ENCODE measurements at regions not wholly inside any gene's neighbourhood (a gene's known extent, or its start where the extent isn't known, plus 50 kb on each side); places are given as distances from the start of the nearest gene placed in this dataset.

GRCh38 chr12:74415633-74416032, 122.0 kb upstream of the ATXN7L3B start:
- ChIA-PET CTCF (interaction anchor here (0.7 to 3.3 kb wide), 18 partner anchors 8 to 482 kb away, joined by 3 to 18 read pairs (median 4); no protein-coding TSS in a partner anchor), POLR2A (interaction anchor here (1.3 kb wide), 1 partner anchor 394 kb away, joined by 5 read pairs; no protein-coding TSS in a partner anchor)
- Histone ChIP-seq H3K4me1 (peaks cover 4% of the 10 kb centered on the region; the same call in 1 of the 3 replicates), H3K4me3 (no peak overlapping the region), H3K9me3 (no peaks in the 10 kb centered on the region), H3K27ac (no peak overlapping the region), H3K4me2 (no peak overlapping the region)
- TF ChIP-seq SMC3 (IDR thresholded peaks at IDR 0.05) (peak; percentile 80), RAD21 (conservative IDR thresholded peaks at IDR 0.05 in 1 of 2, IDR thresholded peaks at IDR 0.05 in 1 of 2) (peak; percentile 81 to 85), CTCF (IDR thresholded peaks at IDR 0.05) (peak; percentile 78), EP300 (IDR thresholded peaks at IDR 0.05) (no peak)
- ATAC-seq (peak in 1 of 2 experiments; percentile 81; a peak in 3 of 6 replicates), DNase-seq (ENCODE audit: low read depth in 1 of 2, low spot score in 1 of 2) (peak; percentile 36 to 62), FAIRE-seq (peak; percentile 59)

GRCh38 chr12:74418573-74418972, 119.1 kb upstream of the ATXN7L3B start:
- DNase-seq (ENCODE audit: low read depth in 1 of 2, low spot score in 1 of 2) (no peak), ATAC-seq (no peak), FAIRE-seq (no peak)
- no peak for TF ChIP-seq TFCP2L1 (CRISPR knock-in tag; IDR thresholded peaks at IDR 0.05)
- no peak for TF ChIP-seq MYC (IDR thresholded peaks at IDR 0.05; ENCODE audit: borderline replicate concordance, low read length)
- no peak for TF ChIP-seq ZNF302 (CRISPR knock-in tag; IDR thresholded peaks at IDR 0.05)
- TF ChIP-seq CEBPB (IDR thresholded peaks at IDR 0.05), result no peak
- no peak for TF ChIP-seq MAFK (IDR thresholded peaks at IDR 0.05; ENCODE audit: partially characterized antibody)
- no peak for TF ChIP-seq PBX3 (IDR thresholded peaks at IDR 0.05)
- no peak for TF ChIP-seq NFE2L2 (conservative IDR thresholded peaks at IDR 0.05; ENCODE audit: low read length)
- no peak overlapping the region for H3K4me3 ChIP-seq
- H3K27ac ChIP-seq, result no peak overlapping the region
- ChIA-PET CTCF (interaction anchor here (0.7 to 2.5 kb wide), 2 partner anchors 102 to 483 kb away, joined by 3 to 9 read pairs; no protein-coding TSS in a partner anchor), POLR2A (no interaction called here)
- no peak overlapping the region for H3K4me2 ChIP-seq
- WGBS (ENCODE audit: missing lambda C conversion rate), result 74% methylated on average over 1 of the region's 1 CpG
- H3K4me1 ChIP-seq, result peaks cover 4% of the 10 kb centered on the region; the same call in 1 of the 3 replicates
- H3K9me3 ChIP-seq, result no peaks in the 10 kb centered on the region

GRCh38 chr12:74424778-74425177, 112.9 kb upstream of the ATXN7L3B start:
- DNase-seq (ENCODE audit: low read depth in 1 of 2, low spot score in 1 of 2), result no peak
- 73% methylated on average over 1 of the region's 1 CpG for WGBS (ENCODE audit: missing lambda C conversion rate)
- ATAC-seq, result no peak
- Histone ChIP-seq H3K4me1 (no peaks in the 10 kb centered on the region), H3K4me3 (no peak overlapping the region), H3K4me2 (no peak overlapping the region), H3K9me3 (no peaks in the 10 kb centered on the region), H3K27ac (no peak overlapping the region)
- ChIA-PET POLR2A (no interaction called here), CTCF (interaction anchor here (0.6 kb wide), 2 partner anchors 12 to 1410 kb away, joined by 3 to 4 read pairs; no protein-coding TSS in a partner anchor)
- TF ChIP-seq EHMT2 (IDR thresholded peaks at IDR 0.05; ENCODE audit: low read depth) (no peak), KDM1A (IDR thresholded peaks at IDR 0.05; ENCODE audit: low read depth) (no peak), BHLHE40 (IDR thresholded peaks at IDR 0.05; ENCODE audit: low read depth, low read length) (no peak), RNF2 (IDR thresholded peaks at IDR 0.05; ENCODE audit: borderline replicate concordance, low read depth) (no peak), ZC3H11A (IDR thresholded peaks at IDR 0.05) (no peak), HOXA7 (CRISPR knock-in tag; IDR thresholded peaks at IDR 0.05) (no peak), RAD21 (conservative IDR thresholded peaks at IDR 0.05 in 1 of 2, IDR thresholded peaks at IDR 0.05 in 1 of 2) (no peak)
- no peak for FAIRE-seq

- Histone ChIP-seq H3K4me2 (no peak overlapping the region), H3K4me3 (no peak overlapping the region), H3K4me1 (no peaks in the 10 kb centered on the region), H3K27ac (no peak overlapping the region), H3K9me3 (no peaks in the 10 kb centered on the region)
- POLR2A ChIA-PET, result no interaction called here
- FAIRE-seq, result no peak
- no peak for ATAC-seq
- TF ChIP-seq NPAS2 (CRISPR knock-in tag; IDR thresholded peaks at IDR 0.05; ENCODE audit: borderline replicate concordance), result no peak
- TF ChIP-seq GATA3 (IDR thresholded peaks at IDR 0.05; ENCODE audit: borderline replicate concordance), result no peak
- TF ChIP-seq POLR2A (IDR thresholded peaks at IDR 0.05; ENCODE audit: low read length), result no peak
- no peak for TF ChIP-seq FOSB (CRISPR knock-in tag; IDR thresholded peaks at IDR 0.05)
- no peak for TF ChIP-seq EP300 (IDR thresholded peaks at IDR 0.05)
- TF ChIP-seq ZNF302 (CRISPR knock-in tag; IDR thresholded peaks at IDR 0.05), result no peak
- TF ChIP-seq MYC (IDR thresholded peaks at IDR 0.05; ENCODE audit: borderline replicate concordance, low read length), result no peak
- TF ChIP-seq CHD2 (IDR thresholded peaks at IDR 0.05; ENCODE audit: low read length, partially characterized antibody), result no peak
- no peak for TF ChIP-seq RARB (CRISPR knock-in tag; IDR thresholded peaks at IDR 0.05)
- TF ChIP-seq HES2 (IDR thresholded peaks at IDR 0.05), result no peak
- TF ChIP-seq EHMT2 (IDR thresholded peaks at IDR 0.05; ENCODE audit: low read depth), result no peak
- no peak for TF ChIP-seq HDAC2 (IDR thresholded peaks at IDR 0.05)
- TF ChIP-seq PBX3 (IDR thresholded peaks at IDR 0.05), result no peak
- no peak for TF ChIP-seq EHF (CRISPR knock-in tag; IDR thresholded peaks at IDR 0.05)
- TF ChIP-seq USF2 (IDR thresholded peaks at IDR 0.05), result no peak
- TF ChIP-seq JUNB (IDR thresholded peaks at IDR 0.05), result no peak
- TF ChIP-seq ESRRA (IDR thresholded peaks at IDR 0.05; ENCODE audit: borderline replicate concordance, low read length), result no peak
- no peak for DNase-seq (ENCODE audit: low read depth in 1 of 2, low spot score in 1 of 2)
- CTCF ChIA-PET, result no interaction called here
Measured at GRCh38 chr12:74426091-74426490, 111.5 kb upstream of the ATXN7L3B start.

Measured in A549 (cell line).